Epithelial cell of proximal tubule (primary cell): ENCODE measurements at regions not wholly inside any gene's neighbourhood (a gene's known extent, or its start where the extent isn't known, plus 50 kb on each side); places are given as distances from the start of the nearest gene placed in this dataset.
A peak's percentile ranks its signal among the peaks of the same experiment; 100 is the strongest.

Experiments
- DNase-seq: peaks from one replicate; pipeline ENCODE4 v3.0.0-alpha.2; 2011; ENCODE audit warnings: low read depth
- H3K4me3 ChIP-seq: 2 replicates; pipeline ENCODE4 v1.5.1; 2011; ENCODE audit warnings: low read depth, mild to moderate bottlenecking, low read length
- CTCF ChIP-seq: conservative IDR thresholded peaks from 2 replicates; pipeline ENCODE4 v1.5.1; 2012; ENCODE audit warnings: low read depth, mild to moderate bottlenecking, low read length

GRCh38 chr6:144899161-144899560 lies 614.0 kb downstream of the UTRN start:
- no peak for DNase-seq
- H3K4me3 ChIP-seq = no peak overlapping the region
- no peak for TF ChIP-seq CTCF

GRCh38 chr6:144901412-144901811 lies 616.3 kb downstream of the UTRN start:
- TF ChIP-seq CTCF = no peak
- no peak for DNase-seq
- H3K4me3 ChIP-seq = no peak overlapping the region

GRCh38 chr6:144908004-144908403 lies 622.9 kb downstream of the UTRN start:
- no peak for DNase-seq
- TF ChIP-seq CTCF = no peak

GRCh38 chr6:144909753-144910285 lies 624.7 kb downstream of the UTRN start:
- no peak for TF ChIP-seq CTCF
- no peak for DNase-seq
- no peak overlapping the region for H3K4me3 ChIP-seq

More at GRCh38 chr6:144908004-144908403, 622.9 kb downstream of the UTRN start:
- no peak overlapping the region for H3K4me3 ChIP-seq

- H3K4me3 ChIP-seq = no peak overlapping the region
- no peak for DNase-seq
- no peak for TF ChIP-seq CTCF
Measured at GRCh38 chr6:144911322-144911721, 626.2 kb downstream of the UTRN start.

- DNase-seq = no peak
- peak; percentile 16 for TF ChIP-seq CTCF
Measured at GRCh38 chr6:144912474-144912873, 627.3 kb downstream of the UTRN start.

GRCh38 chr6:144918073-144918472 lies 632.9 kb downstream of the UTRN start:
- no peak overlapping the region for H3K4me3 ChIP-seq
- DNase-seq = no peak
- no peak for TF ChIP-seq CTCF

More at GRCh38 chr6:144912474-144912873, 627.3 kb downstream of the UTRN start:
- H3K4me3 ChIP-seq = no peak overlapping the region
